ENCODE measurements at regions not wholly inside any gene's neighbourhood (a gene's known extent, or its start where the extent isn't known, plus 50 kb on each side); places are given as distances from the start of the nearest gene placed in this dataset.

- WGBS (ENCODE audit: insufficient coverage): 82% methylated on average over 12 of the region's 15 CpGs
- H3K4me1 ChIP-seq (ENCODE audit: control insufficient read depth, insufficient read depth, low read length): no peaks in the 10 kb centered on the region
Observed at GRCh38 chr17:22459953-22460350, 767.6 kb downstream of the KCNJ18 start.

GRCh38 chr17:22460461-22461063 lies 768.2 kb downstream of the KCNJ18 start:
- Histone ChIP-seq H3K36me3 (ENCODE audit: control insufficient read depth, insufficient read depth, low read length) (no peaks in the 10 kb centered on the region), H3K4me3 (ENCODE audit: low read length) (no peak overlapping the region), H3K27me3 (ENCODE audit: control insufficient read depth, insufficient read depth, low read length) (no peaks in the 10 kb centered on the region), H3K9me3 (replicated peaks; ENCODE audit: control insufficient read depth, low read depth, low read length) (peaks cover 27% of the 10 kb centered on the region), H3K4me1 (ENCODE audit: control insufficient read depth, insufficient read depth, low read length) (no peaks in the 10 kb centered on the region), H3K27ac (ENCODE audit: low read length) (no peak overlapping the region)
- WGBS (ENCODE audit: insufficient coverage): 77% methylated on average over 3 of the region's 6 CpGs
- DNase-seq: no peak

More at GRCh38 chr17:22459953-22460350, 767.6 kb downstream of the KCNJ18 start:
- no peaks in the 10 kb centered on the region for H3K27me3 ChIP-seq (ENCODE audit: control insufficient read depth, insufficient read depth, low read length)
- H3K27ac ChIP-seq (ENCODE audit: low read length): no peak overlapping the region
- H3K36me3 ChIP-seq (ENCODE audit: control insufficient read depth, insufficient read depth, low read length): no peaks in the 10 kb centered on the region
- H3K9me3 ChIP-seq (replicated peaks; ENCODE audit: control insufficient read depth, low read depth, low read length): peaks cover 22% of the 10 kb centered on the region
- no peak overlapping the region for H3K4me3 ChIP-seq (ENCODE audit: low read length)
- no peak for DNase-seq

- 77% methylated on average over 14 of the region's 14 CpGs for WGBS (ENCODE audit: insufficient coverage)
- peaks cover 30% of the 10 kb centered on the region for H3K9me3 ChIP-seq (replicated peaks; ENCODE audit: control insufficient read depth, low read depth, low read length)
- H3K27ac ChIP-seq (ENCODE audit: low read length): no peak overlapping the region
- H3K36me3 ChIP-seq (ENCODE audit: control insufficient read depth, insufficient read depth, low read length): no peaks in the 10 kb centered on the region
- no peaks in the 10 kb centered on the region for H3K4me1 ChIP-seq (ENCODE audit: control insufficient read depth, insufficient read depth, low read length)
- H3K4me3 ChIP-seq (ENCODE audit: low read length): no peak overlapping the region
- no peaks in the 10 kb centered on the region for H3K27me3 ChIP-seq (ENCODE audit: control insufficient read depth, insufficient read depth, low read length)
- DNase-seq: no peak
Observed at GRCh38 chr17:22461460-22462145, 769.3 kb downstream of the KCNJ18 start.

- Histone ChIP-seq H3K27me3 (ENCODE audit: control insufficient read depth, insufficient read depth, low read length) (no peaks in the 10 kb centered on the region), H3K9me3 (replicated peaks; ENCODE audit: control insufficient read depth, low read depth, low read length) (peaks cover 33% of the 10 kb centered on the region), H3K4me3 (ENCODE audit: low read length) (no peak overlapping the region), H3K27ac (ENCODE audit: low read length) (no peak overlapping the region), H3K4me1 (ENCODE audit: control insufficient read depth, insufficient read depth, low read length) (no peaks in the 10 kb centered on the region), H3K36me3 (ENCODE audit: control insufficient read depth, insufficient read depth, low read length) (no peaks in the 10 kb centered on the region)
- no peak for DNase-seq
- 78% methylated on average over 5 of the region's 6 CpGs for WGBS (ENCODE audit: insufficient coverage)
Observed at GRCh38 chr17:22462461-22462860, 770.1 kb downstream of the KCNJ18 start.

GRCh38 chr17:22463110-22463850 lies 771.0 kb downstream of the KCNJ18 start:
- WGBS (ENCODE audit: insufficient coverage): 40% methylated on average over 1 of the region's 13 CpGs
- Histone ChIP-seq H3K4me3 (ENCODE audit: low read length) (no peak overlapping the region), H3K36me3 (ENCODE audit: control insufficient read depth, insufficient read depth, low read length) (no peaks in the 10 kb centered on the region), H3K27me3 (ENCODE audit: control insufficient read depth, insufficient read depth, low read length) (no peaks in the 10 kb centered on the region), H3K27ac (ENCODE audit: low read length) (no peak overlapping the region), H3K4me1 (ENCODE audit: control insufficient read depth, insufficient read depth, low read length) (no peaks in the 10 kb centered on the region), H3K9me3 (replicated peaks; ENCODE audit: control insufficient read depth, low read depth, low read length) (peaks cover 38% of the 10 kb centered on the region)
- no peak for DNase-seq

GRCh38 chr17:22464041-22464440 lies 771.7 kb downstream of the KCNJ18 start:
- 78% methylated on average over 6 of the region's 6 CpGs for whole genome bisulfite sequencing (ENCODE audit: insufficient coverage)
- DNase-seq: no peak
- Histone ChIP-seq H3K36me3 (ENCODE audit: control insufficient read depth, insufficient read depth, low read length) (no peaks in the 10 kb centered on the region), H3K27ac (ENCODE audit: low read length) (no peak overlapping the region), H3K27me3 (ENCODE audit: control insufficient read depth, insufficient read depth, low read length) (no peaks in the 10 kb centered on the region), H3K4me1 (ENCODE audit: control insufficient read depth, insufficient read depth, low read length) (no peaks in the 10 kb centered on the region), H3K9me3 (replicated peaks; ENCODE audit: control insufficient read depth, low read depth, low read length) (peaks cover 34% of the 10 kb centered on the region), H3K4me3 (ENCODE audit: low read length) (no peak overlapping the region)

GRCh38 chr17:22467720-22468119 lies 775.4 kb downstream of the KCNJ18 start:
- no peaks in the 10 kb centered on the region for H3K27me3 ChIP-seq (ENCODE audit: control insufficient read depth, insufficient read depth, low read length)
- no peak overlapping the region for H3K4me3 ChIP-seq (ENCODE audit: low read length)
- peaks cover 30% of the 10 kb centered on the region for H3K9me3 ChIP-seq (replicated peaks; ENCODE audit: control insufficient read depth, low read depth, low read length)
- H3K27ac ChIP-seq (ENCODE audit: low read length): no peak overlapping the region
- DNase-seq: no peak
- H3K4me1 ChIP-seq (ENCODE audit: control insufficient read depth, insufficient read depth, low read length): no peaks in the 10 kb centered on the region
- WGBS (ENCODE audit: insufficient coverage): 63% methylated on average over 4 of the region's 5 CpGs
- H3K36me3 ChIP-seq (ENCODE audit: control insufficient read depth, insufficient read depth, low read length): no peaks in the 10 kb centered on the region

- no peak overlapping the region for H3K27ac ChIP-seq (ENCODE audit: low read length)
- no peak for DNase-seq
- H3K4me3 ChIP-seq (ENCODE audit: low read length): no peak overlapping the region
- peaks cover 30% of the 10 kb centered on the region for H3K9me3 ChIP-seq (replicated peaks; ENCODE audit: control insufficient read depth, low read depth, low read length)
- H3K36me3 ChIP-seq (ENCODE audit: control insufficient read depth, insufficient read depth, low read length): no peaks in the 10 kb centered on the region
- no peaks in the 10 kb centered on the region for H3K4me1 ChIP-seq (ENCODE audit: control insufficient read depth, insufficient read depth, low read length)
- WGBS (ENCODE audit: insufficient coverage): 81% methylated on average over 8 of the region's 9 CpGs
- H3K27me3 ChIP-seq (ENCODE audit: control insufficient read depth, insufficient read depth, low read length): no peaks in the 10 kb centered on the region
Observed at GRCh38 chr17:22469101-22469880, 777.0 kb downstream of the KCNJ18 start.

- no peaks in the 10 kb centered on the region for H3K4me1 ChIP-seq (ENCODE audit: control insufficient read depth, insufficient read depth, low read length)
- H3K4me3 ChIP-seq (ENCODE audit: low read length): no peak overlapping the region
- H3K27me3 ChIP-seq (ENCODE audit: control insufficient read depth, insufficient read depth, low read length): no peaks in the 10 kb centered on the region
- H3K36me3 ChIP-seq (ENCODE audit: control insufficient read depth, insufficient read depth, low read length): no peaks in the 10 kb centered on the region
- H3K9me3 ChIP-seq (replicated peaks; ENCODE audit: control insufficient read depth, low read depth, low read length): peaks cover 30% of the 10 kb centered on the region
- no peak for DNase-seq
- no peak overlapping the region for H3K27ac ChIP-seq (ENCODE audit: low read length)
- WGBS (ENCODE audit: insufficient coverage): 43% methylated on average over 3 of the region's 4 CpGs
Observed at GRCh38 chr17:22469941-22470340, 777.6 kb downstream of the KCNJ18 start.

Data from muscle of leg (tissue), 3 donors.